WTC11 (cell line): ENCODE measurements at regions not wholly inside any gene's neighbourhood (a gene's known extent, or its start where the extent isn't known, plus 50 kb on each side); places are given as distances from the start of the nearest gene placed in this dataset.

Source experiments
- ATAC-seq: fragments of 200-7000 bp; cut with Tn5 transposase; 2 replicates; pipeline ENCODE4 v1.10.0; 2021; ENCODE audit warnings: mild to moderate bottlenecking, moderate library complexity
- CTCF ChIA-PET: fragments of 300-600 bp; sonication (Branson Sonifier 250); formaldehyde crosslinking; loops from one replicate; lab custom pipeline; 2021; ENCODE audit warnings: antibody characterized with exemption; lab: Charles Lee
- POLR2A ChIA-PET: fragments of 350-600 bp; sonication (Branson Sonifier 250); formaldehyde crosslinking; loops from one replicate; lab custom pipeline; 2021; ENCODE audit warnings: antibody characterized with exemption; lab: Charles Lee
- DNase-seq: peaks from one replicate; pipeline ENCODE4 v3.0.0; 2021; ENCODE audit warnings: low spot score
- H3K27ac Mint-ChIP-seq: 2 replicates; pipeline ENCODE4 v1.8.0; 2021; ENCODE audit warnings: mixed read lengths
- H3K27me3 Mint-ChIP-seq: 2 replicates; pipeline ENCODE4 v1.8.0; 2021; ENCODE audit warnings: low read depth, mild to moderate bottlenecking, moderate library complexity, mixed read lengths
- H3K36me3 Mint-ChIP-seq: 2 replicates; pipeline ENCODE4 v1.8.0; 2021; ENCODE audit warnings: mixed read lengths
- H3K4me1 Mint-ChIP-seq: 2 replicates; pipeline ENCODE4 v1.8.0; 2022; ENCODE audit warnings: mixed read lengths
- H3K4me3 Mint-ChIP-seq: 2 replicates; pipeline ENCODE4 v1.8.0; 2021; ENCODE audit warnings: mild to moderate bottlenecking, moderate library complexity, mixed read lengths
- H3K9me3 Mint-ChIP-seq: 2 replicates; pipeline ENCODE4 v1.8.0; 2021; ENCODE audit warnings: mixed read lengths
- CBFB ChIP-seq: sonication (generic); formaldehyde crosslinking; IDR thresholded peaks from 2 replicates; pipeline ENCODE4 v1.8.1; 2022; ENCODE audit warnings: mild to moderate bottlenecking, low read depth, missing genetic modification reagents
- FOXP1 ChIP-seq: sonication (generic); formaldehyde crosslinking; IDR thresholded peaks from 2 replicates; pipeline ENCODE4 v1.8.0; 2022; ENCODE audit warnings: missing genetic modification reagents, mild to moderate bottlenecking, moderate library complexity, borderline replicate concordance
- GRHL2 ChIP-seq: fragments of 250-450 bp; sonication (Bioruptor Pico); IDR thresholded peaks from 2 replicates; pipeline ENCODE4 v1.8.0; 2022; ENCODE audit warnings: mild to moderate bottlenecking, moderate library complexity; ENCODE audit not compliant: insufficient replicate concordance, severe bottlenecking
- JAZF1 ChIP-seq: fragments of 250-450 bp; sonication (Bioruptor Pico); IDR thresholded peaks from 2 replicates; pipeline ENCODE4 v1.9.0; 2021; ENCODE audit warnings: moderate library complexity, mild to moderate bottlenecking, inconsistent platforms
- KAT7 ChIP-seq: sonication (generic); formaldehyde crosslinking; IDR thresholded peaks from 2 replicates; pipeline ENCODE4 v1.8.1; 2023; ENCODE audit warnings: missing genetic modification reagents, mild to moderate bottlenecking, borderline replicate concordance
- MXD4 ChIP-seq: fragments of 250-450 bp; sonication (Bioruptor Pico); IDR thresholded peaks from 2 replicates; pipeline ENCODE4 v1.8.0; 2021; ENCODE audit warnings: mild to moderate bottlenecking, moderate library complexity, borderline replicate concordance
- ZNF232 ChIP-seq: sonication (generic); formaldehyde crosslinking; IDR thresholded peaks from 2 replicates; pipeline ENCODE4 v1.8.0; 2022; ENCODE audit warnings: mild to moderate bottlenecking, missing genetic modification reagents
- ZNF317 ChIP-seq: sonication (generic); formaldehyde crosslinking; IDR thresholded peaks from 2 replicates; pipeline ENCODE4 v1.8.1; 2023; ENCODE audit warnings: low read depth, mild to moderate bottlenecking, moderate library complexity, missing genetic modification reagents, borderline replicate concordance
- ZNF396 ChIP-seq: fragments of 250-450 bp; sonication (Bioruptor Pico); IDR thresholded peaks from 2 replicates; pipeline ENCODE4 v1.8.0; 2021; ENCODE audit warnings: mild to moderate bottlenecking, moderate library complexity, borderline replicate concordance
- ZNF423 ChIP-seq: fragments of 250-450 bp; sonication (Bioruptor Pico); IDR thresholded peaks from 2 replicates; pipeline ENCODE4 v2.1.2; 2022; ENCODE audit warnings: mild to moderate bottlenecking, moderate library complexity
- TF ChIP-seq, protein P1 (sequence below): sonication (generic); formaldehyde crosslinking; IDR thresholded peaks from 2 replicates; pipeline ENCODE4 v1.8.0; 2023; ENCODE audit warnings: mild to moderate bottlenecking, missing genetic modification reagents
- TF ChIP-seq, protein P2 (sequence below): sonication (generic); formaldehyde crosslinking; IDR thresholded peaks from 2 replicates; pipeline ENCODE4 v1.8.0; 2022; ENCODE audit warnings: mild to moderate bottlenecking, missing genetic modification reagents
- TF ChIP-seq, protein P3 (sequence below): sonication (generic); formaldehyde crosslinking; IDR thresholded peaks from 2 replicates; pipeline ENCODE4 v1.8.1; 2023; ENCODE audit warnings: mild to moderate bottlenecking, missing genetic modification reagents, moderate library complexity
- TF ChIP-seq, protein P4 (sequence below): sonication (generic); formaldehyde crosslinking; IDR thresholded peaks from 2 replicates; pipeline ENCODE4 v1.8.1; 2022; ENCODE audit warnings: mild to moderate bottlenecking, moderate library complexity, missing genetic modification reagents
- TF ChIP-seq, protein P5 (sequence below): sonication (generic); formaldehyde crosslinking; IDR thresholded peaks from 2 replicates; pipeline ENCODE4 v1.8.1; 2023; ENCODE audit warnings: mild to moderate bottlenecking, moderate library complexity, missing genetic modification reagents
- TF ChIP-seq, protein P6 (sequence below): sonication (generic); formaldehyde crosslinking; IDR thresholded peaks from 2 replicates; pipeline ENCODE4 v1.8.0; 2022; ENCODE audit warnings: mild to moderate bottlenecking, missing genetic modification reagents
- TF ChIP-seq, protein P7 (sequence below): fragments of 250-450 bp; sonication (Bioruptor Pico); IDR thresholded peaks from 2 replicates; pipeline ENCODE4 v1.9.0; 2021; ENCODE audit warnings: moderate library complexity, mild to moderate bottlenecking, inconsistent platforms, borderline replicate concordance
- TF ChIP-seq, protein P8 (sequence below): sonication (generic); formaldehyde crosslinking; IDR thresholded peaks from 2 replicates; pipeline ENCODE4 v1.8.1; 2022; ENCODE audit warnings: low read depth, missing genetic modification reagents, borderline replicate concordance
- TF ChIP-seq, protein P9 (sequence below): fragments of 250-450 bp; sonication (Bioruptor Pico); conservative IDR thresholded peaks from 2 replicates; pipeline ENCODE4 v1.9.0; 2021; ENCODE audit warnings: mild to moderate bottlenecking

DNA sequence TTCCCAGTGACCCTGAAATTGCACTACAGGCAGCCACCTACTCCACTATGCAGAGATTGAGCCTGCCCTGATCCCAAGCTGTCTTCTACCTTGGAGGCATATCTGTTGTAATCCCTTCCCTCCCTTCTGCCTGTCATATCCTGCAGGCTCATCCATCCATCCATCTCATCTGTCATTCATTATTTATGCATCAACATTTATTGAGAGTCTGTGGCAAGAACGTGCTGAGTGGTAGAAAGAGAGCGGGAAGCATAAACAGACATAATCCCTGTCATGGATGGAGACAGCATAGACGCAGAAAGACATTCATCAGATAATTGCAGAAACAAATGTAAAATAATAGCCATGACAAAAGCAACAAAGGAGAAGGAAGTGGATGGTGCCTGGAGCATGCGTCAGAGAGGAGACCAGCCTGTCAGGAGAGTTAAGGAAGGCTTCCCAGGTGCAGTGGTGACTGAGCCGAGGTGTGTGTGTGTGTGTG is 89.5 kb upstream of the CALM2 start:
- peak; percentile 8 for ATAC-seq

DNA sequence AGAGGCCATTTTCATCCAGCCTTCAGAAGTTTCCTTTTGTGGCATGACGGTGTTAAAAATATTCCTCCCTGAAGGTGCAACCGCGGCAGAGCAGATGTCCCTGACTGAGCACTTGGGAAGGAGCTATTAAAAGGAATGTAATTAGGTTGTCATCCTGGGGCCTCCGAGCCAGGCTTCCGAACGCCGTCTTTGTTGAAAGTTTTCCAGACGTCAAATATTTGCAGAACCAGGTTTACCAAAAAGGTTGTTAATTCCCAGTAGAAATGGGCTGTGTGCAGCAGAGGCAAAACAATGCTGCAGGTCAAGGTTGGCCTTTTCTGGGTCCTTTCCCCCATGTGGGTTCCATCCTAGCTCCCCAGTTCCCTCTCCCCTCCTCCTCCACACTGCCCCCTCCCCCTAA is 88.8 kb upstream of the CALM2 start:
- no peak for ATAC-seq
- Mint-ChIP-seq H3K4me3 (no peak overlapping the region), H3K36me3 (no peaks in the 10 kb centered on the region), H3K4me1 (peaks cover 39% of the 10 kb centered on the region), H3K27ac (no peak overlapping the region), H3K9me3 (no peaks in the 10 kb centered on the region), H3K27me3 (no peaks in the 10 kb centered on the region)
- DNase-seq = no peak
- ChIA-PET POLR2A (no interaction called here), CTCF (interaction anchor here (0.9 to 3.0 kb wide), 3 partner anchors 27 to 66 kb away, joined by 3 to 12 read pairs (median 3); no protein-coding TSS in a partner anchor)
- TF ChIP-seq, protein P1, sequence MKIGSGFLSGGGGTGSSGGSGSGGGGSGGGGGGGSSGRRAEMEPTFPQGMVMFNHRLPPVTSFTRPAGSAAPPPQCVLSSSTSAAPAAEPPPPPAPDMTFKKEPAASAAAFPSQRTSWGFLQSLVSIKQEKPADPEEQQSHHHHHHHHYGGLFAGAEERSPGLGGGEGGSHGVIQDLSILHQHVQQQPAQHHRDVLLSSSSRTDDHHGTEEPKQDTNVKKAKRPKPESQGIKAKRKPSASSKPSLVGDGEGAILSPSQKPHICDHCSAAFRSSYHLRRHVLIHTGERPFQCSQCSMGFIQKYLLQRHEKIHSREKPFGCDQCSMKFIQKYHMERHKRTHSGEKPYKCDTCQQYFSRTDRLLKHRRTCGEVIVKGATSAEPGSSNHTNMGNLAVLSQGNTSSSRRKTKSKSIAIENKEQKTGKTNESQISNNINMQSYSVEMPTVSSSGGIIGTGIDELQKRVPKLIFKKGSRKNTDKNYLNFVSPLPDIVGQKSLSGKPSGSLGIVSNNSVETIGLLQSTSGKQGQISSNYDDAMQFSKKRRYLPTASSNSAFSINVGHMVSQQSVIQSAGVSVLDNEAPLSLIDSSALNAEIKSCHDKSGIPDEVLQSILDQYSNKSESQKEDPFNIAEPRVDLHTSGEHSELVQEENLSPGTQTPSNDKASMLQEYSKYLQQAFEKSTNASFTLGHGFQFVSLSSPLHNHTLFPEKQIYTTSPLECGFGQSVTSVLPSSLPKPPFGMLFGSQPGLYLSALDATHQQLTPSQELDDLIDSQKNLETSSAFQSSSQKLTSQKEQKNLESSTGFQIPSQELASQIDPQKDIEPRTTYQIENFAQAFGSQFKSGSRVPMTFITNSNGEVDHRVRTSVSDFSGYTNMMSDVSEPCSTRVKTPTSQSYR (CRISPR knock-in tag) = no peak
- TF ChIP-seq CBFB = no peak
- TF ChIP-seq, protein P2, sequence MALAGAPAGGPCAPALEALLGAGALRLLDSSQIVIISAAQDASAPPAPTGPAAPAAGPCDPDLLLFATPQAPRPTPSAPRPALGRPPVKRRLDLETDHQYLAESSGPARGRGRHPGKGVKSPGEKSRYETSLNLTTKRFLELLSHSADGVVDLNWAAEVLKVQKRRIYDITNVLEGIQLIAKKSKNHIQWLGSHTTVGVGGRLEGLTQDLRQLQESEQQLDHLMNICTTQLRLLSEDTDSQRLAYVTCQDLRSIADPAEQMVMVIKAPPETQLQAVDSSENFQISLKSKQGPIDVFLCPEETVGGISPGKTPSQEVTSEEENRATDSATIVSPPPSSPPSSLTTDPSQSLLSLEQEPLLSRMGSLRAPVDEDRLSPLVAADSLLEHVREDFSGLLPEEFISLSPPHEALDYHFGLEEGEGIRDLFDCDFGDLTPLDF = no peak
- no peak for TF ChIP-seq ZNF423 (CRISPR knock-in tag)
- TF ChIP-seq, protein P3, sequence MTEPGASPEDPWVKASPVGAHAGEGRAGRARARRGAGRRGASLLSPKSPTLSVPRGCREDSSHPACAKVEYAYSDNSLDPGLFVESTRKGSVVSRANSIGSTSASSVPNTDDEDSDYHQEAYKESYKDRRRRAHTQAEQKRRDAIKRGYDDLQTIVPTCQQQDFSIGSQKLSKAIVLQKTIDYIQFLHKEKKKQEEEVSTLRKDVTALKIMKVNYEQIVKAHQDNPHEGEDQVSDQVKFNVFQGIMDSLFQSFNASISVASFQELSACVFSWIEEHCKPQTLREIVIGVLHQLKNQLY = no peak
- no peak for TF ChIP-seq ZNF232 (CRISPR knock-in tag)
- TF ChIP-seq, protein P4, sequence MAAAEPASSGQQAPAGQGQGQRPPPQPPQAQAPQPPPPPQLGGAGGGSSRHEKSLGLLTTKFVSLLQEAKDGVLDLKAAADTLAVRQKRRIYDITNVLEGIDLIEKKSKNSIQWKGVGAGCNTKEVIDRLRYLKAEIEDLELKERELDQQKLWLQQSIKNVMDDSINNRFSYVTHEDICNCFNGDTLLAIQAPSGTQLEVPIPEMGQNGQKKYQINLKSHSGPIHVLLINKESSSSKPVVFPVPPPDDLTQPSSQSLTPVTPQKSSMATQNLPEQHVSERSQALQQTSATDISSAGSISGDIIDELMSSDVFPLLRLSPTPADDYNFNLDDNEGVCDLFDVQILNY (CRISPR knock-in tag) = no peak
- no peak for TF ChIP-seq MXD4 (CRISPR knock-in tag)
- TF ChIP-seq, protein P5, sequence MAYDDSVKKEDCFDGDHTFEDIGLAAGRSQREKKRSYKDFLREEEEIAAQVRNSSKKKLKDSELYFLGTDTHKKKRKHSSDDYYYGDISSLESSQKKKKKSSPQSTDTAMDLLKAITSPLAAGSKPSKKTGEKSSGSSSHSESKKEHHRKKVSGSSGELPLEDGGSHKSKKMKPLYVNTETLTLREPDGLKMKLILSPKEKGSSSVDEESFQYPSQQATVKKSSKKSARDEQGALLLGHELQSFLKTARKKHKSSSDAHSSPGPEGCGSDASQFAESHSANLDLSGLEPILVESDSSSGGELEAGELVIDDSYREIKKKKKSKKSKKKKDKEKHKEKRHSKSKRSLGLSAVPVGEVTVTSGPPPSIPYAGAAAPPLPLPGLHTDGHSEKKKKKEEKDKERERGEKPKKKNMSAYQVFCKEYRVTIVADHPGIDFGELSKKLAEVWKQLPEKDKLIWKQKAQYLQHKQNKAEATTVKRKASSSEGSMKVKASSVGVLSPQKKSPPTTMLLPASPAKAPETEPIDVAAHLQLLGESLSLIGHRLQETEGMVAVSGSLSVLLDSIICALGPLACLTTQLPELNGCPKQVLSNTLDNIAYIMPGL = no peak
- TF ChIP-seq JAZF1 (CRISPR knock-in tag) = no peak
- TF ChIP-seq, protein P6, sequence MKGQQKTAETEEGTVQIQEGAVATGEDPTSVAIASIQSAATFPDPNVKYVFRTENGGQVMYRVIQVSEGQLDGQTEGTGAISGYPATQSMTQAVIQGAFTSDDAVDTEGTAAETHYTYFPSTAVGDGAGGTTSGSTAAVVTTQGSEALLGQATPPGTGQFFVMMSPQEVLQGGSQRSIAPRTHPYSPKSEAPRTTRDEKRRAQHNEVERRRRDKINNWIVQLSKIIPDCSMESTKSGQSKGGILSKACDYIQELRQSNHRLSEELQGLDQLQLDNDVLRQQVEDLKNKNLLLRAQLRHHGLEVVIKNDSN = no peak
- TF ChIP-seq ZNF396 = no peak
- TF ChIP-seq, protein P7, sequence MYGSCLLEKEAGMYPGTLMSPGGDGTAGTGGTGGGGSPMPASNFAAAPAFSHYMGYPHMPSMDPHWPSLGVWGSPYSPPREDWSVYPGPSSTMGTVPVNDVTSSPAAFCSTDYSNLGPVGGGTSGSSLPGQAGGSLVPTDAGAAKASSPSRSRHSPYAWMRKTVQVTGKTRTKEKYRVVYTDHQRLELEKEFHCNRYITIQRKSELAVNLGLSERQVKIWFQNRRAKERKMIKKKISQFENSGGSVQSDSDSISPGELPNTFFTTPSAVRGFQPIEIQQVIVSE (CRISPR knock-in tag) = no peak

More for the DNA sequence above, 89.5 kb upstream of the CALM2 start:
- ChIA-PET CTCF (interaction anchor here (0.9 to 3.0 kb wide), 3 partner anchors 27 to 66 kb away, joined by 3 to 12 read pairs (median 3); no protein-coding TSS in a partner anchor), POLR2A (no interaction called here)
- Mint-ChIP-seq H3K4me3 (no peak overlapping the region), H3K27ac (peak overlapping the region; percentile 6; the same call in 1 of the 2 replicates), H3K4me1 (peaks cover 39% of the 10 kb centered on the region), H3K9me3 (no peaks in the 10 kb centered on the region), H3K27me3 (no peaks in the 10 kb centered on the region), H3K36me3 (no peaks in the 10 kb centered on the region)
- no peak for DNase-seq
- TF ChIP-seq FOXP1 (CRISPR knock-in tag) (no peak), GRHL2 (CRISPR knock-in tag) (no peak), KAT7 (no peak), ZNF317 (no peak)
- TF ChIP-seq, protein P8, sequence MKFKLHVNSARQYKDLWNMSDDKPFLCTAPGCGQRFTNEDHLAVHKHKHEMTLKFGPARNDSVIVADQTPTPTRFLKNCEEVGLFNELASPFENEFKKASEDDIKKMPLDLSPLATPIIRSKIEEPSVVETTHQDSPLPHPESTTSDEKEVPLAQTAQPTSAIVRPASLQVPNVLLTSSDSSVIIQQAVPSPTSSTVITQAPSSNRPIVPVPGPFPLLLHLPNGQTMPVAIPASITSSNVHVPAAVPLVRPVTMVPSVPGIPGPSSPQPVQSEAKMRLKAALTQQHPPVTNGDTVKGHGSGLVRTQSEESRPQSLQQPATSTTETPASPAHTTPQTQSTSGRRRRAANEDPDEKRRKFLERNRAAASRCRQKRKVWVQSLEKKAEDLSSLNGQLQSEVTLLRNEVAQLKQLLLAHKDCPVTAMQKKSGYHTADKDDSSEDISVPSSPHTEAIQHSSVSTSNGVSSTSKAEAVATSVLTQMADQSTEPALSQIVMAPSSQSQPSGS (CRISPR knock-in tag) = no peak
- TF ChIP-seq, protein P9, sequence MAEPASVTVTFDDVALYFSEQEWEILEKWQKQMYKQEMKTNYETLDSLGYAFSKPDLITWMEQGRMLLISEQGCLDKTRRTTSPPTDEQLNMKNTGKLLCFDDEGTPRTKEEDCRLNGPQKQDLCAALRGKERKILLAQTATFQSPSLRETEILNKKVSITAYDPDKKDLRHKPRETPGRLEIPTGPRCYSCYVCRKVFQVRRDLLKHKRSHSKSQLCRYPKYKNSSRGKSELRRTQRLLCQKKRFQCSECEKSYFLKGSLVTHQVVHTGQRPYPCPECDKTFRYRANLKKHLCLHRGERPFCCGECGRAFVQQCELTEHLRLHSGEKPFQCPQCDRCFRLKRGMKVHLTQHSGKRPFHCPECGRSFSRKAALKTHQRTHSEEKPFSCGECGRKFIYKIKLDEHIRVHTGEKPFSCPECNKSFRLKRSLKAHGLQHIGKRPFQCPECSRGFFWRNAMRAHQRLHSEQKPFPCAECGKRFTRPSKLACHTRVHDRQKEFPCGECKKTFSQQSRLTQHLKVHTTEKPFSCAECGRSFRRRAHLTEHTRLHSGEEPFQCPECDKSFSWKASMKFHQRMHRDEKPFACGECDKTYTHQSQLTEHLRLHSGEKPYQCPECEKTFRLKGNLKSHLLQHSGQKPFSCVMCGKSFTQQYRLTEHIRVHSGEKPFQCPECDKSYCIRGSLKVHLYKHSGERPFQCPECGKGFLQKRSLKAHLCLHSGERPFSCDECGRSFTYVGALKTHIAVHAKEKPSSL (CRISPR knock-in tag) = no peak
